ENCODE measurements at regions not wholly inside any gene's neighbourhood (a gene's known extent, or its start where the extent isn't known, plus 50 kb on each side); places are given as distances from the start of the nearest gene placed in this dataset.

DNA sequence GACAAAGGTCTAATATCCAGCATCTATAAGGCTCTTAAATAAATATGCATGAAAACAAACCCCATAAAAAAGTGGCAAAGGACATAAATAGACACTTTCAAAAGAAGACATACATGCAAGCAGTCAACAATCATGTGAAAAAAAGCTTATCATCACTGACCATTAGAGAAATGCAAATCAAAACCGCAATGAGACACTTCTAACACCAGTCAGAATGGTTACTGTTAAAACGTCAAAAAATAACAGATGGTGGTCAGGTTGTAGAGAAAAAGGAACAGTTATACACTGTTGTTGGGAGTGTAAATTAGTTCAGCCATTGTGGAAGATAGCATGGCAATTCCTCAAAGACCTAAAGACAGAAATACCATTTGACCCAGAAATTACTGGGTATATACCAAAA, 440.7 kb upstream of the KCNMB2 start:
- H3K4me3 Mint-ChIP-seq, result no peak overlapping the region
- Histone ChIP-seq H3K27me3 (replicated peaks in 1 of 4; ENCODE audit: control extremely low read depth in 1 of 4, control insufficient read depth in 3 of 4, insufficient read depth in 4 of 4, low read length in 3 of 4) (peaks cover 0 to 2% (median 0%) of the 10 kb centered on the region in 4 experiments), H3K4me1 (ENCODE audit: control insufficient read depth in 2 of 2, insufficient read depth in 2 of 2, low read length in 2 of 2) (no peaks in the 10 kb centered on the region), H3K79me2 (ENCODE audit: control insufficient read depth, insufficient read depth, low read length) (no peaks in the 10 kb centered on the region), H3K9ac (ENCODE audit: low read length) (no peak overlapping the region), H3K36me3 (replicated peaks in 1 of 2; ENCODE audit: control extremely low read depth in 1 of 2, control insufficient read depth in 1 of 2, extremely low read depth in 1 of 2, insufficient read depth in 2 of 2, low read length in 1 of 2) (no peaks in the 10 kb centered on the region), H3K4me2 (replicated peaks; ENCODE audit: low read depth, low read length, poor library complexity, severe bottlenecking) (no peak overlapping the region), H2AFZ (ENCODE audit: insufficient read depth, low read depth, low read length, poor library complexity, severe bottlenecking) (no peak overlapping the region), H4K20me1 (ENCODE audit: control insufficient read depth, insufficient read depth, low read length, poor library complexity, severe bottlenecking) (no peaks in the 10 kb centered on the region), H3K4me3 (ENCODE audit: control extremely low read depth in 1 of 5, extremely low read depth in 1 of 5, insufficient read depth in 1 of 5, low read depth in 2 of 5, low read length in 4 of 5) (no peak overlapping the region), H3K9me3 (ENCODE audit: control extremely low read depth in 1 of 3, control insufficient read depth in 2 of 3, insufficient read depth in 1 of 3, low read length in 2 of 3) (peaks cover 0 to 5% (median 0%) of the 10 kb centered on the region in 3 donors), H3K27ac (ENCODE audit: low read length in 2 of 2) (no peak overlapping the region)
- TF ChIP-seq EZH2 (IDR thresholded peaks at IDR 0.05; ENCODE audit: borderline replicate concordance, insufficient read depth, low read depth, low read length, poor library complexity, severe bottlenecking) (no peak), CTCF (IDR thresholded peaks at IDR 0.05) (no peak)
- ChIA-PET CTCF (no interaction called here), POLR2A (no interaction called here)
- H3K9me3 Mint-ChIP-seq (ENCODE audit: insufficient read depth), result no peaks in the 10 kb centered on the region
- DNase-seq, result no peak
- no peak overlapping the region for H3K27ac Mint-ChIP-seq
- no peak for ATAC-seq (ENCODE audit: low read depth)
- intact Hi-C loops (cut with micrococcal nuclease), result no loop called here
- H3K4me1 Mint-ChIP-seq, result no peaks in the 10 kb centered on the region
- peaks cover 6% of the 10 kb centered on the region for H3K27me3 Mint-ChIP-seq
- no CpG with 5 or more reads among the region's 2 CpGs for WGBS (ENCODE audit: insufficient coverage)

- H3K27me3 ChIP-seq (replicated peaks in 1 of 4; ENCODE audit: control extremely low read depth in 1 of 4, control insufficient read depth in 3 of 4, insufficient read depth in 4 of 4, low read length in 3 of 4), result no peaks in the 10 kb centered on the region
- no peak for DNase-seq
- no peak overlapping the region for H3K4me3 Mint-ChIP-seq
- H4K20me1 ChIP-seq (ENCODE audit: control insufficient read depth, insufficient read depth, low read length, poor library complexity, severe bottlenecking), result no peaks in the 10 kb centered on the region
- ATAC-seq (ENCODE audit: low read depth), result no peak
- H3K9ac ChIP-seq (ENCODE audit: low read length), result no peak overlapping the region
- H3K9me3 Mint-ChIP-seq (ENCODE audit: insufficient read depth), result no peaks in the 10 kb centered on the region
- ChIA-PET POLR2A (no interaction called here), CTCF (no interaction called here)
- intact Hi-C loops (cut with micrococcal nuclease), result no loop called here
- no peak overlapping the region for H2AFZ ChIP-seq (ENCODE audit: insufficient read depth, low read depth, low read length, poor library complexity, severe bottlenecking)
- TF ChIP-seq EZH2 (IDR thresholded peaks at IDR 0.05; ENCODE audit: borderline replicate concordance, insufficient read depth, low read depth, low read length, poor library complexity, severe bottlenecking), result no peak
- no peak overlapping the region for H3K27ac Mint-ChIP-seq
- no CpG with 5 or more reads among the region's 1 CpG for WGBS (ENCODE audit: insufficient coverage)
- no peaks in the 10 kb centered on the region for H3K4me1 ChIP-seq (ENCODE audit: control insufficient read depth in 2 of 2, insufficient read depth in 2 of 2, low read length in 2 of 2)
- H3K4me1 Mint-ChIP-seq, result no peaks in the 10 kb centered on the region
- no peak overlapping the region for H3K4me2 ChIP-seq (replicated peaks; ENCODE audit: low read depth, low read length, poor library complexity, severe bottlenecking)
- H3K27ac ChIP-seq (ENCODE audit: low read length in 2 of 2), result no peak overlapping the region
- H3K27me3 Mint-ChIP-seq, result peaks cover 6% of the 10 kb centered on the region
- no peaks in the 10 kb centered on the region for H3K9me3 ChIP-seq (ENCODE audit: control extremely low read depth in 1 of 3, control insufficient read depth in 2 of 3, insufficient read depth in 1 of 3, low read length in 2 of 3)
- no peak overlapping the region for H3K4me3 ChIP-seq (ENCODE audit: control extremely low read depth in 1 of 5, extremely low read depth in 1 of 5, insufficient read depth in 1 of 5, low read depth in 2 of 5, low read length in 4 of 5)
- H3K79me2 ChIP-seq (ENCODE audit: control insufficient read depth, insufficient read depth, low read length), result no peaks in the 10 kb centered on the region
- no peaks in the 10 kb centered on the region for H3K36me3 ChIP-seq (replicated peaks in 1 of 2; ENCODE audit: control extremely low read depth in 1 of 2, control insufficient read depth in 1 of 2, extremely low read depth in 1 of 2, insufficient read depth in 2 of 2, low read length in 1 of 2)
Measured at GRCh38 chr3:178096955-178097354, 439.3 kb upstream of the KCNMB2 start.
